GM23338 (cell line): ENCODE measurements at regions not wholly inside any gene's neighbourhood (a gene's known extent, or its start where the extent isn't known, plus 50 kb on each side); places are given as distances from the start of the nearest gene placed in this dataset.
A peak's percentile ranks its signal among the peaks of the same experiment; 100 is the strongest.

Experiments used
- ATAC-seq: fragments of 200-7000 bp; cut with Tn5 transposase; 3 replicates; pipeline ENCODE4 v1.9.1; 2020
- DNase-seq: peaks from one replicate; pipeline ENCODE4 v3.0.0-alpha.2; 2015; ENCODE audit warnings: low spot score
- H2AFZ ChIP-seq: fragments of 200-600 bp; sonication (generic); 2 replicates; pipeline ENCODE4 v1.8.0; 2016; ENCODE audit warnings: antibody characterized with exemption, mild to moderate bottlenecking, moderate library complexity
- H3F3A ChIP-seq: fragments of 200-600 bp; sonication (generic); replicated peaks from 2 replicates; pipeline ENCODE4 v1.8.0; 2017; ENCODE audit warnings: antibody characterized with exemption, mixed run types, low read depth
- H3K27ac ChIP-seq: fragments of 200-600 bp; sonication (generic); 2 replicates; pipeline ENCODE4 v1.6.1; 2016; ENCODE audit warnings: low read depth
- H3K27me3 ChIP-seq: fragments of 200-600 bp; sonication (generic); 2 replicates; pipeline ENCODE4 v1.8.0; 2016; ENCODE audit warnings: mild to moderate bottlenecking, mixed run types, moderate library complexity; ENCODE audit not compliant: insufficient read depth
- H3K36me3 ChIP-seq: fragments of 200-600 bp; sonication (generic); 2 replicates; pipeline ENCODE4 v1.8.0; 2016; ENCODE audit warnings: mild to moderate bottlenecking; ENCODE audit not compliant: insufficient read depth
- H3K4me1 ChIP-seq: fragments of 200-600 bp; sonication (generic); 2 replicates; pipeline ENCODE4 v1.8.0; 2016; ENCODE audit warnings: mild to moderate bottlenecking, moderate library complexity; ENCODE audit not compliant: insufficient read depth
- H3K4me2 ChIP-seq: fragments of 200-600 bp; sonication (generic); 2 replicates; pipeline ENCODE4 v1.7.1; 2017; ENCODE audit warnings: mixed run types
- H3K4me3 ChIP-seq: fragments of 200-600 bp; sonication (generic); 2 replicates; pipeline ENCODE4 v1.6.1; 2016; ENCODE audit warnings: mixed run types
- H3K79me2 ChIP-seq: fragments of 200-600 bp; sonication (generic); replicated peaks from 2 replicates; pipeline ENCODE4 v1.8.0; 2017; ENCODE audit warnings: mild to moderate bottlenecking; ENCODE audit not compliant: insufficient read depth
- H3K9me2 ChIP-seq: fragments of 200-600 bp; sonication (generic); 2 replicates; pipeline ENCODE4 v1.8.0; 2017; ENCODE audit not compliant: insufficient read depth
- H4K20me1 ChIP-seq: fragments of 200-600 bp; sonication (generic); replicated peaks from 2 replicates; pipeline ENCODE4 v1.8.0; 2017; ENCODE audit warnings: mild to moderate bottlenecking; ENCODE audit not compliant: insufficient read depth
- H3K27ac Mint-ChIP-seq: 2 replicates; pipeline ENCODE4 v1.8.0; 2020; ENCODE audit warnings: inconsistent platforms, mild to moderate bottlenecking, moderate library complexity, mixed read lengths
- H3K27me3 Mint-ChIP-seq: 3 replicates; pipeline ENCODE4 v1.8.0; 2022; ENCODE audit warnings: low read depth, mild to moderate bottlenecking, moderate library complexity, mixed read lengths, inconsistent platforms; ENCODE audit not compliant: insufficient read depth, poor library complexity
- H3K36me3 Mint-ChIP-seq: 3 replicates; pipeline ENCODE4 v1.8.0; 2021; ENCODE audit warnings: low read depth, mild to moderate bottlenecking, inconsistent platforms, moderate library complexity, mixed read lengths
- H3K4me1 Mint-ChIP-seq: 3 replicates; pipeline ENCODE4 v1.8.0; 2020; ENCODE audit warnings: mild to moderate bottlenecking, inconsistent platforms, mixed read lengths
- H3K4me3 Mint-ChIP-seq: 3 replicates; pipeline ENCODE4 v1.8.0; 2021; ENCODE audit warnings: moderate library complexity, mild to moderate bottlenecking, inconsistent platforms, mixed read lengths
- H3K9me3 Mint-ChIP-seq: 3 replicates; pipeline ENCODE4 v1.8.0; 2020; ENCODE audit warnings: moderate library complexity, mild to moderate bottlenecking, inconsistent platforms, mixed read lengths
- CREB1 ChIP-seq: fragments of 250-450 bp; sonication (Bioruptor Pico); IDR thresholded peaks from 2 replicates; pipeline ENCODE4 v1.5.0; 2020; ENCODE audit warnings: low read depth, mild to moderate bottlenecking, moderate library complexity
- EZH2 ChIP-seq: fragments of 200-600 bp; sonication (generic); IDR thresholded peaks from one replicate; pipeline ENCODE4 v1.8.0; 2017; ENCODE audit warnings: antibody characterized with exemption, mild to moderate bottlenecking, low read depth; ENCODE audit not compliant: unreplicated experiment
- EZH2phosphoT487 ChIP-seq: fragments of 200-600 bp; sonication (generic); IDR thresholded peaks from one replicate; pipeline ENCODE4 v1.8.1; 2018; ENCODE audit warnings: antibody characterized with exemption; ENCODE audit not compliant: unreplicated experiment
- JUNB ChIP-seq: IDR thresholded peaks from one replicate; pipeline ENCODE4 v1.6.1; 2016; ENCODE audit warnings: antibody characterized with exemption; ENCODE audit not compliant: unreplicated experiment
- NANOG ChIP-seq: IDR thresholded peaks from 2 replicates; pipeline ENCODE4 v1.6.1; 2016; ENCODE audit warnings: antibody characterized with exemption, borderline replicate concordance
- POLR2AphosphoS5 ChIP-seq: IDR thresholded peaks from 2 replicates; pipeline ENCODE4 v1.6.1; 2016; ENCODE audit warnings: antibody characterized with exemption, low read depth
- ZNF114 ChIP-seq: fragments of 250-450 bp; sonication (Bioruptor Pico); IDR thresholded peaks from 2 replicates; pipeline ENCODE4 v1.5.0; 2020; ENCODE audit warnings: mild to moderate bottlenecking, moderate library complexity
- TF ChIP-seq, protein P1 (sequence below): IDR thresholded peaks from one replicate; pipeline ENCODE4 v1.6.1; 2018; ENCODE audit warnings: antibody characterized with exemption; ENCODE audit not compliant: unreplicated experiment
- TF ChIP-seq, protein P2 (sequence below): fragments of 250-450 bp; sonication (Bioruptor Pico); IDR thresholded peaks from 2 replicates; pipeline ENCODE4 v1.5.0; 2020; ENCODE audit warnings: mild to moderate bottlenecking, moderate library complexity

DNA sequence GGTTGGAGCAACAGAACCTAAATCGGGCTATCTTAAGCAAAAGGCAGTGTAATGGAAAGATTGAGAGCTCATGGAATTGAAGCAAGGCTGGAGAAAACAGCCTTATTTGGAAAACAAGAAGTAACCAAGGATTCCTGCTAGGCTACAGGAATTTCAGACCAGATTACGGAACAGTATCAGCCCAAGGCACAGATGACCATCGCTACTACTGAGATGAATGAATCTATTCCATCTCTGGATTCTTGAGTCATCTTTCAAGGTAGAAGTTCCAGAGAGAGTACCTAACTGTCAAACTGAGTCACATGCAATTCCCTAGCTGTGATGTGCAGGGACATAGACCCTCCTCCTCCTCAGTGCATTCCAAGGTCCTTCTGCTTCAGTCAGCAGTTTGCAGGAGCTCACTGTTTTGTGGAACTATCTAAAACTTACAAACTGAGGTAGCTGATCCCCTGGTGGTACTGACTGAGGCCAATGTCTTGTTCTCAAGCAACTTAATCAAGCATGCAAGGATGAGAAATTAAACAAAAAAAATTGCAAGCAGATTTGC, 62.0 kb upstream of the SMLR1 start (continued):
- TF ChIP-seq ZNF114 (CRISPR knock-in tag), result no peak
- TF ChIP-seq, protein P1, sequence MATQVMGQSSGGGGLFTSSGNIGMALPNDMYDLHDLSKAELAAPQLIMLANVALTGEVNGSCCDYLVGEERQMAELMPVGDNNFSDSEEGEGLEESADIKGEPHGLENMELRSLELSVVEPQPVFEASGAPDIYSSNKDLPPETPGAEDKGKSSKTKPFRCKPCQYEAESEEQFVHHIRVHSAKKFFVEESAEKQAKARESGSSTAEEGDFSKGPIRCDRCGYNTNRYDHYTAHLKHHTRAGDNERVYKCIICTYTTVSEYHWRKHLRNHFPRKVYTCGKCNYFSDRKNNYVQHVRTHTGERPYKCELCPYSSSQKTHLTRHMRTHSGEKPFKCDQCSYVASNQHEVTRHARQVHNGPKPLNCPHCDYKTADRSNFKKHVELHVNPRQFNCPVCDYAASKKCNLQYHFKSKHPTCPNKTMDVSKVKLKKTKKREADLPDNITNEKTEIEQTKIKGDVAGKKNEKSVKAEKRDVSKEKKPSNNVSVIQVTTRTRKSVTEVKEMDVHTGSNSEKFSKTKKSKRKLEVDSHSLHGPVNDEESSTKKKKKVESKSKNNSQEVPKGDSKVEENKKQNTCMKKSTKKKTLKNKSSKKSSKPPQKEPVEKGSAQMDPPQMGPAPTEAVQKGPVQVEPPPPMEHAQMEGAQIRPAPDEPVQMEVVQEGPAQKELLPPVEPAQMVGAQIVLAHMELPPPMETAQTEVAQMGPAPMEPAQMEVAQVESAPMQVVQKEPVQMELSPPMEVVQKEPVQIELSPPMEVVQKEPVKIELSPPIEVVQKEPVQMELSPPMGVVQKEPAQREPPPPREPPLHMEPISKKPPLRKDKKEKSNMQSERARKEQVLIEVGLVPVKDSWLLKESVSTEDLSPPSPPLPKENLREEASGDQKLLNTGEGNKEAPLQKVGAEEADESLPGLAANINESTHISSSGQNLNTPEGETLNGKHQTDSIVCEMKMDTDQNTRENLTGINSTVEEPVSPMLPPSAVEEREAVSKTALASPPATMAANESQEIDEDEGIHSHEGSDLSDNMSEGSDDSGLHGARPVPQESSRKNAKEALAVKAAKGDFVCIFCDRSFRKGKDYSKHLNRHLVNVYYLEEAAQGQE, result no peak
- TF ChIP-seq EZH2, result no peak
- no peak for TF ChIP-seq POLR2AphosphoS5

DNA sequence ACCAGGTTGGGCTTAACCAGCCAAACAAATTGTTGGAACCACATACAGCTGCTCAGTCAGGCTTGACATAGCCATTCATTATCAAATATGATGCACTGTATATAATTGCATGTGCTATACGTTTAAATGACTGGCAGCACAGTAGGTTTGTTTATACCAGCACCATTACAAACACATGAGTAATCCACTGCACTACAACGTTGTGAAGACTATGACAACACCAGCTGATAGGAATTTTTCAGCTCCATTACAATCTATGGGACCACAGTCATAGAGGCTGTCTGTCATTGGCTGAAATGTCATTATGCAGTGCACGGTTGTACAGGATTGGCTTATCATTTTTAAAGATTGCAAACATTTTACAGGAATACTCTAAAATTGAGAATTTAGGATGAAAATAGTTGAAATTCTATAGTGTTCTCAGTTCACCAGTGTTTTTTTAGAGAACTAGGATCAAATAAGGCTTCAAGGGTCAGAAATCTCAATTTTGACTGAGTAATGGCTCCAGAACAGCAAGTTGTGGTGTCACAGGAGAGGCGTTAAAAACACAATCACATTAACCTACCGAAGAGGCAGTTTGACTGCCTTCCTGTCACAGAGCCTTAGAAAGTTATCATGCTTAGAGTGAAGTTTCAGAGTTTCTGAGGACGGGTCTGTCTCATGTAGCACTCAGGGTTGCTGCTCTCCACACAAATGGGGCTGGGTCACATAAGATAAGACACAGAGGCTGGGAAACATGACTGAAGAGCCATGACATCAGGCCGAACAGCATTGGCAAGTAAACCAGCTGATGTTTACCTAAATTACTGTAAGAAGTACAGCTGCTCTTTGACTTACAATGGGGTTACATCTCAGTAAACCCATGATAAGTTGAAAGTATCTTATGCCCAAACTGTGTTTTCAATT, 60.7 kb upstream of the SMLR1 start:
- Histone ChIP-seq H3K79me2 (no peaks in the 10 kb centered on the region), H3K27me3 (no peaks in the 10 kb centered on the region), H3K4me2 (no peak overlapping the region), H2AFZ (peak overlapping the region; percentile 65; the same call in 1 of the 2 replicates), H3F3A (no peaks in the 10 kb centered on the region), H3K36me3 (no peaks in the 10 kb centered on the region), H3K9me2 (0 out of 2 replicates have a peak, but pooled peaks cover 10% of the 10 kb centered on the region), H4K20me1 (no peaks in the 10 kb centered on the region), H3K27ac (no peak overlapping the region), H3K4me1 (no peaks in the 10 kb centered on the region), H3K4me3 (no peak overlapping the region)
- Mint-ChIP-seq H3K27me3 (peaks cover 2% of the 10 kb centered on the region), H3K27ac (no peak overlapping the region), H3K4me1 (no peaks in the 10 kb centered on the region; the same call in 2 of the 3 replicates), H3K9me3 (no peaks in the 10 kb centered on the region; the same call in 2 of the 3 replicates), H3K36me3 (no peaks in the 10 kb centered on the region), H3K4me3 (no peak overlapping the region)
- no peak for DNase-seq
- no peak for ATAC-seq
- TF ChIP-seq NANOG (no peak), POLR2AphosphoS5 (no peak), JUNB (no peak), EZH2phosphoT487 (no peak), ZNF114 (CRISPR knock-in tag) (no peak), EZH2 (no peak), CREB1 (CRISPR knock-in tag) (no peak)
- TF ChIP-seq, protein P2, sequence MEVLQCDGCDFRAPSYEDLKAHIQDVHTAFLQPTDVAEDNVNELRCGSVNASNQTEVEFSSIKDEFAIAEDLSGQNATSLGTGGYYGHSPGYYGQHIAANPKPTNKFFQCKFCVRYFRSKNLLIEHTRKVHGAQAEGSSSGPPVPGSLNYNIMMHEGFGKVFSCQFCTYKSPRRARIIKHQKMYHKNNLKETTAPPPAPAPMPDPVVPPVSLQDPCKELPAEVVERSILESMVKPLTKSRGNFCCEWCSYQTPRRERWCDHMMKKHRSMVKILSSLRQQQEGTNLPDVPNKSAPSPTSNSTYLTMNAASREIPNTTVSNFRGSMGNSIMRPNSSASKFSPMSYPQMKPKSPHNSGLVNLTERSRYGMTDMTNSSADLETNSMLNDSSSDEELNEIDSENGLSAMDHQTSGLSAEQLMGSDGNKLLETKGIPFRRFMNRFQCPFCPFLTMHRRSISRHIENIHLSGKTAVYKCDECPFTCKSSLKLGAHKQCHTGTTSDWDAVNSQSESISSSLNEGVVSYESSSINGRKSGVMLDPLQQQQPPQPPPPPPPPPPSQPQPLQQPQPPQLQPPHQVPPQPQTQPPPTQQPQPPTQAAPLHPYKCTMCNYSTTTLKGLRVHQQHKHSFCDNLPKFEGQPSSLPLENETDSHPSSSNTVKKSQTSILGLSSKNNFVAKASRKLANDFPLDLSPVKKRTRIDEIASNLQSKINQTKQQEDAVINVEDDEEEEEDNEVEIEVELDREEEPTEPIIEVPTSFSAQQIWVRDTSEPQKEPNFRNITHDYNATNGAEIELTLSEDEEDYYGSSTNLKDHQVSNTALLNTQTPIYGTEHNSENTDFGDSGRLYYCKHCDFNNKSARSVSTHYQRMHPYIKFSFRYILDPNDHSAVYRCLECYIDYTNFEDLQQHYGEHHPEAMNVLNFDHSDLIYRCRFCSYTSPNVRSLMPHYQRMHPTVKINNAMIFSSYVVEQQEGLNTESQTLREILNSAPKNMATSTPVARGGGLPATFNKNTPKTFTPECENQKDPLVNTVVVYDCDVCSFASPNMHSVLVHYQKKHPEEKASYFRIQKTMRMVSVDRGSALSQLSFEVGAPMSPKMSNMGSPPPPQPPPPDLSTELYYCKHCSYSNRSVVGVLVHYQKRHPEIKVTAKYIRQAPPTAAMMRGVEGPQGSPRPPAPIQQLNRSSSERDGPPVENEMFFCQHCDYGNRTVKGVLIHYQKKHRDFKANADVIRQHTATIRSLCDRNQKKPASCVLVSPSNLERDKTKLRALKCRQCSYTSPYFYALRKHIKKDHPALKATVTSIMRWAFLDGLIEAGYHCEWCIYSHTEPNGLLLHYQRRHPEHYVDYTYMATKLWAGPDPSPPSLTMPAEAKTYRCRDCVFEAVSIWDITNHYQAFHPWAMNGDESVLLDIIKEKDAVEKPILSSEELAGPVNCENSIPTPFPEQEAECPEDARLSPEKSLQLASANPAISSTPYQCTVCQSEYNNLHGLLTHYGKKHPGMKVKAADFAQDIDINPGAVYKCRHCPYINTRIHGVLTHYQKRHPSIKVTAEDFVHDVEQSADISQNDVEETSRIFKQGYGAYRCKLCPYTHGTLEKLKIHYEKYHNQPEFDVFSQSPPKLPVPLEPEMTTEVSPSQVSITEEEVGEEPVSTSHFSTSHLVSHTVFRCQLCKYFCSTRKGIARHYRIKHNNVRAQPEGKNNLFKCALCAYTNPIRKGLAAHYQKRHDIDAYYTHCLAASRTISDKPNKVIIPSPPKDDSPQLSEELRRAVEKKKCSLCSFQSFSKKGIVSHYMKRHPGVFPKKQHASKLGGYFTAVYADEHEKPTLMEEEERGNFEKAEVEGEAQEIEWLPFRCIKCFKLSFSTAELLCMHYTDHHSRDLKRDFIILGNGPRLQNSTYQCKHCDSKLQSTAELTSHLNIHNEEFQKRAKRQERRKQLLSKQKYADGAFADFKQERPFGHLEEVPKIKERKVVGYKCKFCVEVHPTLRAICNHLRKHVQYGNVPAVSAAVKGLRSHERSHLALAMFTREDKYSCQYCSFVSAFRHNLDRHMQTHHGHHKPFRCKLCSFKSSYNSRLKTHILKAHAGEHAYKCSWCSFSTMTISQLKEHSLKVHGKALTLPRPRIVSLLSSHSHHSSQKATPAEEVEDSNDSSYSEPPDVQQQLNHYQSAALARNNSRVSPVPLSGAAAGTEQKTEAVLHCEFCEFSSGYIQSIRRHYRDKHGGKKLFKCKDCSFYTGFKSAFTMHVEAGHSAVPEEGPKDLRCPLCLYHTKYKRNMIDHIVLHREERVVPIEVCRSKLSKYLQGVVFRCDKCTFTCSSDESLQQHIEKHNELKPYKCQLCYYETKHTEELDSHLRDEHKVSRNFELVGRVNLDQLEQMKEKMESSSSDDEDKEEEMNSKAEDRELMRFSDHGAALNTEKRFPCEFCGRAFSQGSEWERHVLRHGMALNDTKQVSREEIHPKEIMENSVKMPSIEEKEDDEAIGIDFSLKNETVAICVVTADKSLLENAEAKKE (CRISPR knock-in tag), result no peak
- TF ChIP-seq, protein P1, result no peak
